ENCODE measurements at regions not wholly inside any gene's neighbourhood (a gene's known extent, or its start where the extent isn't known, plus 50 kb on each side); places are given as distances from the start of the nearest gene placed in this dataset.
"Not testable (repeated sequence)": the region's sequence is repeated elsewhere in the genome, so short reads cannot be mapped to it uniquely, and the experiment has no call there.

- no peak for DNase-seq (ENCODE audit: low spot score)
- Mint-ChIP-seq H3K4me3 (ENCODE audit: low read depth) (no peak overlapping the region), H3K27ac (no peak overlapping the region), H3K9me3 (no peaks in the 10 kb centered on the region), H3K27me3 (ENCODE audit: low read depth) (no peaks in the 10 kb centered on the region), H3K4me1 (ENCODE audit: low read depth) (no peaks in the 10 kb centered on the region), H3K36me3 (ENCODE audit: low read depth) (no peaks in the 10 kb centered on the region)
- intact Hi-C loops (cut with micrococcal nuclease), result no loop called here
Measured at GRCh38 chr13:44744880-44745633, 168.9 kb upstream of the TSC22D1 start.

GRCh38 chr13:44739539-44739938 lies 163.4 kb upstream of the TSC22D1 start:
- no peaks in the 10 kb centered on the region for H3K36me3 Mint-ChIP-seq (ENCODE audit: low read depth)
- peaks cover 8% of the 10 kb centered on the region for H3K27me3 Mint-ChIP-seq (ENCODE audit: low read depth)
- H3K27ac Mint-ChIP-seq, result no peak overlapping the region

GRCh38 chr13:44739120-44739519 lies 163.0 kb upstream of the TSC22D1 start:
- intact Hi-C loops (cut with micrococcal nuclease), result no loop called here
- H3K27me3 Mint-ChIP-seq (ENCODE audit: low read depth), result peaks cover 8% of the 10 kb centered on the region
- no peaks in the 10 kb centered on the region for H3K4me1 Mint-ChIP-seq (ENCODE audit: low read depth)
- H3K36me3 Mint-ChIP-seq (ENCODE audit: low read depth), result no peaks in the 10 kb centered on the region
- no peak overlapping the region for H3K27ac Mint-ChIP-seq
- no peak for DNase-seq (ENCODE audit: low spot score)
- H3K4me3 Mint-ChIP-seq (ENCODE audit: low read depth), result no peak overlapping the region
- no peaks in the 10 kb centered on the region for H3K9me3 Mint-ChIP-seq

More at GRCh38 chr13:44739539-44739938, 163.4 kb upstream of the TSC22D1 start:
- H3K9me3 Mint-ChIP-seq, result no peaks in the 10 kb centered on the region
- H3K4me3 Mint-ChIP-seq (ENCODE audit: low read depth), result no peak overlapping the region
- intact Hi-C loops (cut with micrococcal nuclease), result no loop called here
- H3K4me1 Mint-ChIP-seq (ENCODE audit: low read depth), result no peaks in the 10 kb centered on the region
- DNase-seq (ENCODE audit: low spot score), result no peak

- Mint-ChIP-seq H3K27ac (no peak overlapping the region), H3K4me3 (ENCODE audit: low read depth) (no peak overlapping the region), H3K36me3 (ENCODE audit: low read depth) (no peaks in the 10 kb centered on the region), H3K27me3 (ENCODE audit: low read depth) (peaks cover 8% of the 10 kb centered on the region), H3K4me1 (ENCODE audit: low read depth) (no peaks in the 10 kb centered on the region), H3K9me3 (no peaks in the 10 kb centered on the region)
- intact Hi-C loops (cut with micrococcal nuclease), result no loop called here
- DNase-seq (ENCODE audit: low spot score), result no peak
Measured at GRCh38 chr13:44738463-44738862, 162.3 kb upstream of the TSC22D1 start.

GRCh38 chr13:44735806-44736205 lies 159.7 kb upstream of the TSC22D1 start:
- Mint-ChIP-seq H3K27me3 (ENCODE audit: low read depth) (peaks cover 10% of the 10 kb centered on the region), H3K4me3 (ENCODE audit: low read depth) (no peak overlapping the region), H3K9me3 (no peaks in the 10 kb centered on the region), H3K27ac (no peak overlapping the region), H3K4me1 (ENCODE audit: low read depth) (no peaks in the 10 kb centered on the region), H3K36me3 (ENCODE audit: low read depth) (no peaks in the 10 kb centered on the region)
- no peak for DNase-seq (ENCODE audit: low spot score)
- intact Hi-C loops (cut with micrococcal nuclease), result no loop called here

DNA sequence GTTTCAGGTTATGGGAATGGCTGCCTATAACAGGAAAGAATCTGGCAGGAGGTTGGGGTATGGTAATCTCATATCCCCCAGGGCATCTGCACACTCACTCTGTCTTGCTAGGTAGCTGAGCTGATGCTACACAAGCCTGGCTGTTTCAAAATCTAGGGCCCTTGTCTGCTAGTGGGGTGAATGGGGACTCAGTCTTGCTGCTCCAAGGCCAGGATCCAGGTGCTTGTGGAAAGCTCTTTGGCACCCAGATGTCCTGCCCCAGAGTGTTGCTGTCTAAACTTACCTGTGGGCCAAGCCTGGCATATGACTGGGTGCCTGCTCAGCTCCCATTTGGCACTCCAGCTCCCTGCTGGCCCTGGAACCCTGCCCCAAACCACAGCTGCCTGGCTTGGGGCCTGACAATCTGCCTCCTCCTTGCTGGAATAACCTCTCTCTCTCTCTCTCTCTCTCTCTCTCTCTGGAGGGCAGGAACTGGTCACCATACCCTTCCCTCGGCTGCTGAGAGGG lies 158.1 kb upstream of the TSC22D1 start:
- DNase-seq (ENCODE audit: low spot score), result no peak
- H3K4me3 Mint-ChIP-seq (ENCODE audit: low read depth), result no peak overlapping the region
- H3K4me1 Mint-ChIP-seq (ENCODE audit: low read depth), result no peaks in the 10 kb centered on the region
- intact Hi-C loops (cut with micrococcal nuclease), result no loop called here
- H3K36me3 Mint-ChIP-seq (ENCODE audit: low read depth), result no peaks in the 10 kb centered on the region
- H3K9me3 Mint-ChIP-seq, result no peaks in the 10 kb centered on the region
- H3K27me3 Mint-ChIP-seq (ENCODE audit: low read depth), result peaks cover 6% of the 10 kb centered on the region
- H3K27ac Mint-ChIP-seq, result no peak overlapping the region

- intact Hi-C loops (cut with micrococcal nuclease), result no loop called here
- H3K27ac Mint-ChIP-seq, result no peak overlapping the region
Measured at GRCh38 chr13:44732503-44733098, 156.5 kb upstream of the TSC22D1 start.

DNA sequence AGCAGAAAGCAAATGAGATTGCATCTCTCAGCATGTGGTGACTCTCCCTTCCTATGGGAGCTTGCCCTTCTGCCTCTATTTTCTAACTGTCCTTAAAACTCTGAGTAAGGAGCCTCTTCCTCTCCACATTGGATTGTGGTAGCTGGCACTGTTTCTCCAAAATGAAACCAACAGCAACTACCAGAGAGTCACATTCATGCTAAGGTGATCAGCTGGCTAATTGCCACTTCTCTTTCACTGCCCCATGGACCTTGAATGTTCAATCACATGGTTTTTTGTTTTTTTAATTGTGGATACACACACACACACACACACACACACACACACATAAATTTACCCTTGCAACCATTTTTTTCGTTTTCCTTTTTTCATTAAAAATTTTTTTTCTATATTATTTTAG lies 154.7 kb upstream of the TSC22D1 start:
- Mint-ChIP-seq H3K4me1 (ENCODE audit: low read depth) (no peaks in the 10 kb centered on the region), H3K9me3 (no peaks in the 10 kb centered on the region), H3K4me3 (ENCODE audit: low read depth) (no peak overlapping the region), H3K27ac (no peak overlapping the region), H3K36me3 (ENCODE audit: low read depth) (no peaks in the 10 kb centered on the region), H3K27me3 (ENCODE audit: low read depth) (peaks cover 1% of the 10 kb centered on the region)
- intact Hi-C loops (cut with micrococcal nuclease), result no loop called here
- DNase-seq (ENCODE audit: low spot score), result no peak

More at GRCh38 chr13:44732503-44733098, 156.5 kb upstream of the TSC22D1 start:
- H3K4me3 Mint-ChIP-seq (ENCODE audit: low read depth), result no peak overlapping the region
- no peaks in the 10 kb centered on the region for H3K9me3 Mint-ChIP-seq
- H3K36me3 Mint-ChIP-seq (ENCODE audit: low read depth), result no peaks in the 10 kb centered on the region
- DNase-seq (ENCODE audit: low spot score), result no peak
- H3K27me3 Mint-ChIP-seq (ENCODE audit: low read depth), result peaks cover 2% of the 10 kb centered on the region
- no peaks in the 10 kb centered on the region for H3K4me1 Mint-ChIP-seq (ENCODE audit: low read depth)

DNA sequence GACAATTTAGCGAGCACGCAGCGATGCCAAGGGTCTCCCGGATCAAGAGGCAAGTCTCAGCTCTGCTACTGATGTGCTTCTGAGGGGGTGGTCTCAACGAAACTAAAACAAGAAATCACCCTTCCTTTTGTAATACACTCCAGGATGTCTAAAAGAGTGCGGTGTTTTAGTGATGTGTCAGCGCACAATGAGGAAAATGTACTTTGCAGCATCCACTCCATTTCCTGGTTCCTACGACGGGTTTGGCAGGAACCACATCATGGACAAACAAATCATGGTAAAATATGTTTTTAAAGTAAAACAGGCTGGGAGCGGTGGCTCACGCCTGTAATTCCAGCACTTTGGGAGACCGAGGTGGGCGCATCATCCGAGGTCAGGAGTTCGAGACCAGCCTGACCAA lies 154.0 kb upstream of the TSC22D1 start:
- intact Hi-C loops (cut with micrococcal nuclease), result no loop called here
- H3K9me3 Mint-ChIP-seq, result no peaks in the 10 kb centered on the region
- H3K4me1 Mint-ChIP-seq (ENCODE audit: low read depth), result no peaks in the 10 kb centered on the region
- no peaks in the 10 kb centered on the region for H3K36me3 Mint-ChIP-seq (ENCODE audit: low read depth)
- H3K27me3 Mint-ChIP-seq (ENCODE audit: low read depth), result peaks cover 1% of the 10 kb centered on the region
- no peak overlapping the region for H3K4me3 Mint-ChIP-seq (ENCODE audit: low read depth)
- no peak overlapping the region for H3K27ac Mint-ChIP-seq
- no peak for DNase-seq (ENCODE audit: low spot score)

DNA sequence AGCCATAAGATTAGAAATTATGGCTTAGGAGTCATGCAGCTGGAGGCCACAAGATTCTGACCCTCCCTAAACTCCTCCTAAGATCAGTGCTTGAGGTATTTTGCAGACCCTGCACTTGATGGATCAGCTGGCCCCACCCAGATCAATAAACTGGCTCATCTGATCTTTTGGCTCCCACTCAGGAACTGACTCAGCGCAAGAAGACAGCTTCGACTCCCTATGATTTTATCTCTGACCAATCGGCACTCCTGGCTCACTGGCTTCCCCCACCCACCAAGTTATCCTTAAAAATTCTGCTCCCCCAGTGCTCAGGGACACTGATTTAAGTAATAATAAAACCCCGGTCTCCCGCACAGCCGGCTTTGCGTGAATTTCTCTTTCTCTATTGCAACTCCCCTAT lies 151.5 kb upstream of the TSC22D1 start:
- DNase-seq (ENCODE audit: low spot score); H3K27ac Mint-ChIP-seq; H3K4me1 Mint-ChIP-seq (ENCODE audit: low read depth); intact Hi-C loops (cut with micrococcal nuclease); H3K9me3 Mint-ChIP-seq; H3K27me3 Mint-ChIP-seq (ENCODE audit: low read depth); H3K36me3 Mint-ChIP-seq (ENCODE audit: low read depth); H3K4me3 Mint-ChIP-seq (ENCODE audit: low read depth): not testable (repeated sequence)

DNA sequence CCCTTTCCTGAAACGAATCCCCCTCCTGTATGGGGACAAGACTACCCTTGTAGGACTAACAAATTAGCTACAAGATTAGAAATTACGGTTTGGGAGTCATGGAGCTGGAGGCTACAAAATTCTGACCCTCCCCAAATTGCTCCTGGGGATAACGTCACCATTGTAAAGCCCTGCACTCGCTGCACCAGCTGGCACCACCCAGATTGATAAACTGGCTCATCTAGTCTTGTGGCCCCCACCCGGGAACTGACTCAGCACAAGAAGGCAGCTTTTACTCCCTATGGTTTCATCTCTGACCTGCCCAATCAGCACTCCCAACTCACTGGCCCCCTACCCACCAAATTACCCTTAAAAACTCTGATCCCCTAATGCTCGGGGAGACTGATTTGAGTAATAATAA lies 150.6 kb upstream of the TSC22D1 start:
- Mint-ChIP-seq H3K27ac (no peak overlapping the region), H3K27me3 (ENCODE audit: low read depth) (peaks cover 1% of the 10 kb centered on the region), H3K9me3 (no peaks in the 10 kb centered on the region), H3K4me3 (ENCODE audit: low read depth) (no peak overlapping the region), H3K36me3 (ENCODE audit: low read depth) (no peaks in the 10 kb centered on the region), H3K4me1 (ENCODE audit: low read depth) (no peaks in the 10 kb centered on the region)
- no peak for DNase-seq (ENCODE audit: low spot score)
- intact Hi-C loops (cut with micrococcal nuclease), result no loop called here

DNA sequence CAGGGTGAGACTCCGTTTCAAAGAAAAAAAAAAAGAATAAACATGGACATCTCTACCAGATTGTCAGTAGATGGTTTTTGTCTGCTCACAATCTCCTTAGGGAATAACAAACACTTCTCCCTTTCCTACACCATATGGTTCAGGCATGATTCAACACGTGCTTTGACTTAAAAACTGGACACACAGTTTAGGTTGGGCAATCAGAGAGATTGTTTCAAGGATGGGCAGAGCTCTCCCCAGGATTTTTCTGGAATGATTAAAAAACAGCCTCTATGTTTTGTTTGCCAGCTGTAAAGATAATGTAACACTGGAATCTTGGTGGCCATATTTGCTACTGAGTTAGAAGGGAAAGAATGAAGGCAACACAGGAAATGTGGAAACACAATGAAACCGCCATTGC lies 150.1 kb upstream of the TSC22D1 start:
- Mint-ChIP-seq H3K4me3 (ENCODE audit: low read depth) (no peak overlapping the region), H3K36me3 (ENCODE audit: low read depth) (no peaks in the 10 kb centered on the region), H3K4me1 (ENCODE audit: low read depth) (no peaks in the 10 kb centered on the region), H3K9me3 (no peaks in the 10 kb centered on the region), H3K27me3 (ENCODE audit: low read depth) (no peaks in the 10 kb centered on the region), H3K27ac (no peak overlapping the region)
- DNase-seq (ENCODE audit: low spot score), result no peak
- intact Hi-C loops (cut with micrococcal nuclease), result no loop called here

DNA sequence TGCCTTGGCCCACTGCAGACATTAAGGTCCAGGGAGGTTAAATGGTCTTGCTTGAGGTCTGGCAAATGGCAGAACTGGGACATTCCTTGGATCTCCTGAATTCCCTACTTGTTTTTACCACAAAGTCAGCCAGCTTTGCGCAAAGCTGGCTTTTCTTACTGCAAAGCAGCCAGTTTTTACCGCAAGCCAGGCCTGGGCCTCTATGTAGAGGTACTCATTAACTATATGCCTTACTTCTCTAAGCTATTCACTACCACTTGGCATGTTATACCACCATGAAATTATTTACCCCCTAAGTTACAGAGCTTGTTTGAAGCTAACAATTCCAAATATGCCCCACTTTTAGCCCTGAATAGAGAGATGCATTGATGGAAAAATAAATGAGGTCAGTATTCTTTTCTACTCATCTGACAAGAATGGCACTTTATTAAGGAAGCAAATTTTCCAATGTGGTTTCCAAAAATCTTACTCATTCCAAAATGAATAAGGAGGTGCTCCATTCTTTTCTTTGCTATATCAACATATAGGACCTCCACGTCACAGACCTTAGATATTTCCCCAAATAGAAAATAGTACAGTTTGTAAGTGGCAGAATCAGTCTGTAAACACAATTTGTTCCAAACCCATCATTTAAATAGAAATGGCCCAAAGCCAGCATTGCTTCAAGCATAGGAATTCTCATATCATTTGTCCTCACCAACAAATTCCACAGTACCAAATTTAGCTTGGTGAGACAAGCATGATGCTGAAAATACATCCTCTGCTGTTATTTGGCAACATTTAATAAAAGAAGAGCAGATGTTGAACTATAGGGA lies 143.9 kb upstream of the TSC22D1 start:
- H3K27me3 Mint-ChIP-seq (ENCODE audit: low read depth), result peaks cover 3% of the 10 kb centered on the region
- no peak for DNase-seq (ENCODE audit: low spot score)
- H3K27ac Mint-ChIP-seq, result no peak overlapping the region
- H3K4me1 Mint-ChIP-seq (ENCODE audit: low read depth), result no peaks in the 10 kb centered on the region
- intact Hi-C loops (cut with micrococcal nuclease), result no loop called here
- H3K4me3 Mint-ChIP-seq (ENCODE audit: low read depth), result no peak overlapping the region
- H3K9me3 Mint-ChIP-seq, result no peaks in the 10 kb centered on the region
- no peaks in the 10 kb centered on the region for H3K36me3 Mint-ChIP-seq (ENCODE audit: low read depth)
